Gastroesophageal sphincter (tissue), 4 donors: ENCODE measurements at regions not wholly inside any gene's neighbourhood (a gene's known extent, or its start where the extent isn't known, plus 50 kb on each side); places are given as distances from the start of the nearest gene placed in this dataset.

Experiments used
- ATAC-seq: fragments of 150-250 bp; one replicate; pipeline ENCODE4 v1.9.1; 2016; ENCODE audit warnings: mild to moderate bottlenecking, moderate library complexity
- H3K27ac ChIP-seq, 4 donors: fragments of 200-600 bp; sonication (generic) in 3 of 4; 1 replicate in 3 of 4; 2 replicates in 1 of 4; pipeline ENCODE4 v1.5.1; 2016 to 2019
- H3K27me3 ChIP-seq: fragments of 200-600 bp; sonication (generic); one replicate; pipeline ENCODE4 v1.5.1; 2019
- H3K36me3 ChIP-seq, 2 donors: fragments of 200-600 bp; sonication (generic); one replicate each; pipeline ENCODE4 v1.5.1; 2019; ENCODE audit warnings: control low read depth in 1 of 2
- H3K4me1 ChIP-seq, 3 donors: fragments of 200-600 bp; sonication (generic); 1 replicate in 2 of 3; 2 replicates in 1 of 3; pipeline ENCODE4 v1.5.1; 2016 to 2019; ENCODE audit warnings: control low read depth in 2 of 3
- H3K4me3 ChIP-seq, 2 donors: fragments of 200-600 bp; sonication (generic); one replicate each; pipeline ENCODE4 v1.5.1; 2019; ENCODE audit warnings: mild to moderate bottlenecking in 1 of 2, moderate library complexity in 1 of 2
- H3K9me3 ChIP-seq, 3 donors: fragments of 200-600 bp; sonication (generic); one replicate each; pipeline ENCODE4 v1.5.1; 2017 to 2019; ENCODE audit warnings: control low read depth in 2 of 3
- EP300 ChIP-seq: sonication (generic); formaldehyde crosslinking; IDR thresholded peaks from one replicate; pipeline ENCODE4 v1.6.1; 2017; ENCODE audit warnings: antibody characterized with exemption, mild to moderate bottlenecking
- POLR2A ChIP-seq, 2 donors: fragments of 450-650 bp; IDR thresholded peaks; one replicate each; pipeline ENCODE4 v1.6.1; 2017; ENCODE audit warnings: antibody characterized with exemption in 2 of 2, mild to moderate bottlenecking in 2 of 2, moderate library complexity in 1 of 2
- POLR2AphosphoS5 ChIP-seq: sonication (generic); formaldehyde crosslinking; IDR thresholded peaks from one replicate; pipeline ENCODE4 v1.6.1; 2017; ENCODE audit warnings: antibody characterized with exemption
- WGBS, 2 donors: methylation state at CpG; one replicate each; pipeline ENCODE4 v1.1.5; 2018; ENCODE audit warnings: low coverage in 1 of 2; 5-methylcytosine and 5-hydroxymethylcytosine counted together
- TF ChIP-seq, protein P1 (sequence below), 4 experiments: fragments of 200-600 bp in 2 of 4; fragments of 450-650 bp in 2 of 4; sonication (generic) in 1 of 4; IDR thresholded peaks; one replicate each; pipeline ENCODE4 v1.5.1; 2017 to 2019; ENCODE audit warnings: antibody characterized with exemption in 4 of 4, mild to moderate bottlenecking in 2 of 4, moderate library complexity in 2 of 4

DNA sequence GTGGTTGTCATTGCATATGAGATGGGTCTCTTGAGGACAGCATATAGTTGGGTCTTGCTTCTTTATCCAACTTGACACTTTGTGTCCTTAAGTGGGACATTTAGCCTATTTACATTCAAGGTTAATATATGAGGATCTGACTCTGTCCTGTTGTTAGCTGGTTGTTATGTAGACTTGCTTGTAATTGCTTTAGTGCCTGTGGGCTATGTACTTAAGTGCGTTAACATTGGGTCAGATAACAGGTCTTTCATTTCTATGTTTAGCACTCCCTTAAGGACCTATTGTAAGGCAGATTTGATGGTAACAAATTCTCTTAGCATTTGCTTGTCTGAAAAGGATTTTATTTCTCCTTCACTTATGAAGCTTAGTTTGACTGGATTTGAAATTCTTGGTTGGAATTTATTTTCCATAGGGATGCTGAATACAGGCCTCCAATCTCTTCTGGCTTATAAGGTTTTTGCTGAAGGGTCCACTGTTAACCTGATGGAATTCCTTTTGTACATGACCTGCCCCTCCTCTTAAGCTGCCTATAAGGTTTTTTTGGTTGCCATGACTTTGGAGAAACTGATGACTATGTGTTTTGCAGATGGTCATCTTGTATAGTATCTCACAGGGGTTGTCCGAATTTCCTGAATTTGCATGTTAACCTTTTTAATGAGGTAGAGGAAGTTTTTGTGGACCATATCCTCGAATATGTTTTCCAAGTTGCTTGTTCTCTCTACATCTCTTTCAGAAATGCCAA lies 162.0 kb downstream of the NKX6-1 start:
- H3K4me3 ChIP-seq: no peak overlapping the region
- no peaks in the 10 kb centered on the region for H3K27me3 ChIP-seq
- H3K9me3 ChIP-seq: peaks cover 0 to 13% (median 0%) of the 10 kb centered on the region in 3 donors
- no peaks in the 10 kb centered on the region for H3K4me1 ChIP-seq
- 86 to 95% methylated on average over 3 of the region's 3 CpGs for WGBS, 2 donors
- TF ChIP-seq, protein P1, sequence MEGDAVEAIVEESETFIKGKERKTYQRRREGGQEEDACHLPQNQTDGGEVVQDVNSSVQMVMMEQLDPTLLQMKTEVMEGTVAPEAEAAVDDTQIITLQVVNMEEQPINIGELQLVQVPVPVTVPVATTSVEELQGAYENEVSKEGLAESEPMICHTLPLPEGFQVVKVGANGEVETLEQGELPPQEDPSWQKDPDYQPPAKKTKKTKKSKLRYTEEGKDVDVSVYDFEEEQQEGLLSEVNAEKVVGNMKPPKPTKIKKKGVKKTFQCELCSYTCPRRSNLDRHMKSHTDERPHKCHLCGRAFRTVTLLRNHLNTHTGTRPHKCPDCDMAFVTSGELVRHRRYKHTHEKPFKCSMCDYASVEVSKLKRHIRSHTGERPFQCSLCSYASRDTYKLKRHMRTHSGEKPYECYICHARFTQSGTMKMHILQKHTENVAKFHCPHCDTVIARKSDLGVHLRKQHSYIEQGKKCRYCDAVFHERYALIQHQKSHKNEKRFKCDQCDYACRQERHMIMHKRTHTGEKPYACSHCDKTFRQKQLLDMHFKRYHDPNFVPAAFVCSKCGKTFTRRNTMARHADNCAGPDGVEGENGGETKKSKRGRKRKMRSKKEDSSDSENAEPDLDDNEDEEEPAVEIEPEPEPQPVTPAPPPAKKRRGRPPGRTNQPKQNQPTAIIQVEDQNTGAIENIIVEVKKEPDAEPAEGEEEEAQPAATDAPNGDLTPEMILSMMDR (IDR thresholded peaks at IDR 0.05): no peak
- TF ChIP-seq POLR2AphosphoS5: no peak
- TF ChIP-seq POLR2A (IDR thresholded peaks at IDR 0.05): no peak
- no peak for TF ChIP-seq EP300
- no peak overlapping the region for H3K27ac ChIP-seq
- H3K36me3 ChIP-seq: no peaks in the 10 kb centered on the region
- no peak for ATAC-seq

DNA sequence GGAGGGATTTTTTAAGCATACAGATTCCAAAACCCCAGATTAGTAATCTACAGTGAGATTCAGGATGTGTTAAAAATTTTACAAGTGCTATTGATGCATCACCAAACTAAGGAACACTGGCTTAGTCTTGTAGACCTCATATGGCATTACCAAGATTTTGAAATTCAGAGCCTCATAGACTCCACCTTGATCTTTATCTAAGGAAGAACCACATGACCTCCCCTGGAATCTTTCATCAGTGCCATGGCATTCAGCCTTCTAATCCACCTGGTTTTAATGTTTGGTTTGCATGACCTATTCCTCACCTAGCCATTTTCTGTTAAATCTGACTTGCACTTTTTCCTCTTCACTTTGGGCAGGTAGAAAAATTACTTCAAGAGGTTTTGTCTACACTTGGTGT lies 171.6 kb downstream of the NKX6-1 start:
- Histone ChIP-seq H3K4me1 (no peaks in the 10 kb centered on the region), H3K36me3 (no peaks in the 10 kb centered on the region), H3K9me3 (no peaks in the 10 kb centered on the region), H3K27me3 (no peaks in the 10 kb centered on the region), H3K27ac (no peak overlapping the region), H3K4me3 (no peak overlapping the region)
- no peak for ATAC-seq
- TF ChIP-seq, protein P1 (IDR thresholded peaks at IDR 0.05): no peak
- TF ChIP-seq POLR2A (IDR thresholded peaks at IDR 0.05): no peak
- no peak for TF ChIP-seq POLR2AphosphoS5
- no peak for TF ChIP-seq EP300

DNA sequence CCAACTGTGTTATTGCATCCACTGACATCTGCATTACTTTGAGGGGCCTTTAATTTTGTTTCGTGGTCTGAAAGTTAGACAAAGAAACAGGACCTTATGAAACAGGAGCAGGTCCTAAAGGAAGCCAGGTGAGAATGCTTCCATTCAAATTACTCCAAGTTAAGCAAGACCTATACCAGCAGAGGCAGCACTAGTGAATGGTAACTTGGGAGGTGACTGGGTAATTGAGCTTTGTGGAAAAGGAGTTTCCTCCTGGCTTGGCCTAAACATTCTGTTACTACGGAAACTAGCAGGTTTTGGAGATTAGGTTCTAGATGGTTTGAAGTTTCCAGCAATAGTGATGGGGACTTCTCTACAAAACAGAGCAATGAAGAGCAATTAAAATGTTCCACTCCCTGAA lies 173.5 kb downstream of the NKX6-1 start:
- H3K36me3 ChIP-seq: no peaks in the 10 kb centered on the region
- no peak overlapping the region for H3K27ac ChIP-seq
- no peaks in the 10 kb centered on the region for H3K9me3 ChIP-seq
- no peaks in the 10 kb centered on the region for H3K4me1 ChIP-seq
- H3K27me3 ChIP-seq: no peaks in the 10 kb centered on the region
- H3K4me3 ChIP-seq: no peak overlapping the region
- TF ChIP-seq, protein P1 (IDR thresholded peaks at IDR 0.05): no peak
- TF ChIP-seq POLR2A (IDR thresholded peaks at IDR 0.05) (no peak), EP300 (no peak), POLR2AphosphoS5 (no peak)
- WGBS, 2 donors: 100% methylated on average over 2 of the region's 2 CpGs
- ATAC-seq: no peak

DNA sequence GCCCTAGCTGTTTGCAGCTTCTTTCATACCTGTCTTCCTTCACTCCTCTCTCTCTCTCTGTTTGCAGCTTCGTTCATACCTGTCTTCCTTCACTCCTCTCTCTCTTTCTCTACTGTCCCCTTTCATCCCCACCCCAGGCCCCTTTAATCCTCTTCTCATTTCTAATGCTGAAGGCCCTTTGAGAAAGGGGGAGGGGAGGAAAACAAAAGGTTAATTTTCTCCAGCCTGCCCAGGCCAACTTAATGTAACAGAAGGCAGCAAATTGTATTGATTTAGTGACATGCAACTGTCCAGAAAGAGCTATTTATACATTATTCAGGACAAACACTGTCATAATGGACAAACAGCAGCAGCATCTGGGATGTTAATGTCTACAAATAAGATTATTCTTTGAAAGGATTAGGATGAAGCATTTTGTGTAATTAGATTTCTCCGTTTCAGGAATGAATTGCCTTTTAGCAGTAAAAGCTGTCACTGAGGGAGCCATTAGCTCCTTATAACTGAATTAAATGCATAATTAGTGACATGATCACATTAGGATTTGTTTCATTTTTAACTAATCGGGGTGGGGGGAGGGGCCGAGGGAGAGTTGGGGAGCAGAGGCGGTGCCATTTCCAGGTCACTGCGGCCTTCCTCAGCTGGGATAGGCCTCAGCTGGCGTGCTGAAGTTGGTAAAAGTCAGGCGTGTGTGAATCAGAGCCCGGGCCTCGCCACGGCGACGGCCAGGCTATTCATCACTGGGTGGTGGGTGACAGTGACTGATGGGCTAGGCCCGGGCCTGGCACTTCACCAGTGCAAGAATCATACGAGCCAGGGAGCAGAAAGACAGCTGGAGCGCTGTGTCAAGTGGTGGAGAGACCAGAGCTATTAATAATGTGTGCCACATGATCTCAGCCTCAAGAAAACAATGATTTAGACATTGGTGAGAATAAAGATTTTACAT lies 174.5 kb downstream of the NKX6-1 start:
- TF ChIP-seq, protein P1 (IDR thresholded peaks at IDR 0.05): no peak
- TF ChIP-seq EP300: no peak
- TF ChIP-seq POLR2AphosphoS5: no peak

More for the DNA sequence above, 174.5 kb downstream of the NKX6-1 start:
- no peak overlapping the region for H3K27ac ChIP-seq
- H3K36me3 ChIP-seq: no peaks in the 10 kb centered on the region
- H3K27me3 ChIP-seq: no peaks in the 10 kb centered on the region
- H3K4me3 ChIP-seq: no peak overlapping the region
- WGBS, 2 donors: 35 to 56% methylated on average over 3 to 11 of the region's 16 CpGs
- H3K9me3 ChIP-seq: no peaks in the 10 kb centered on the region
- H3K4me1 ChIP-seq: no peaks in the 10 kb centered on the region
- no peak for ATAC-seq
